Adrenal gland (tissue), 9 donors: ENCODE measurements at regions not wholly inside any gene's neighbourhood (a gene's known extent, or its start where the extent isn't known, plus 50 kb on each side); places are given as distances from the start of the nearest gene placed in this dataset.
"Not testable (repeated sequence)": the region's sequence is repeated elsewhere in the genome, so short reads cannot be mapped to it uniquely, and the experiment has no call there.

Experiments used
- DNase-seq, 7 donors: peaks; one replicate each; pipeline ENCODE4 v3.0.0-alpha.2; 2019 to 2020
- H3K27ac ChIP-seq, 5 donors: fragments of 200-600 bp; sonication (generic) in 4 of 5; 1 replicate in 3 of 5; 2 replicates in 2 of 5; pipeline versions ENCODE4 v1.5.1 to v1.8.0; 2016 to 2020; ENCODE audit warnings: mild to moderate bottlenecking in 1 of 5
- H3K27me3 ChIP-seq: fragments of 200-600 bp; 2 replicates; pipeline ENCODE4 v1.8.0; 2021
- H3K36me3 ChIP-seq, 2 donors: fragments of 200-600 bp; replicated peaks in 1 of 2; 1 replicate in 1 of 2; 2 replicates in 1 of 2; pipeline versions ENCODE4 v1.5.1 to v1.8.0; 2018 to 2022
- H3K4me1 ChIP-seq, 2 donors: fragments of 200-600 bp; replicated peaks in 1 of 2; 1 replicate in 1 of 2; 2 replicates in 1 of 2; pipeline versions ENCODE4 v1.5.1 to v1.8.0; 2018 to 2021
- H3K4me3 ChIP-seq, 4 donors: fragments of 200-600 bp; sonication (generic) in 3 of 4; one replicate each; pipeline ENCODE4 v1.5.1; 2016 to 2018
- H3K9me3 ChIP-seq, 3 donors: fragments of 200-600 bp; sonication (generic) in 1 of 3; replicated peaks in 1 of 3; 1 replicate in 2 of 3; 2 replicates in 1 of 3; pipeline versions ENCODE4 v1.5.1 to v1.8.0; 2016 to 2021
- CTCF ChIP-seq, 6 experiments: fragments of 450-650 bp in 4 of 6; fragments of 200-600 bp in 2 of 6; sonication (generic) in 1 of 6; IDR thresholded peaks; 1 replicate in 5 of 6; 2 replicates in 1 of 6; pipeline versions ENCODE4 v1.5.1 to v1.8.0; 2016 to 2021; ENCODE audit warnings: antibody characterized with exemption in 6 of 6, mild to moderate bottlenecking in 2 of 6, moderate library complexity in 1 of 6
- POLR2A ChIP-seq, 2 donors: fragments of 450-650 bp; IDR thresholded peaks; one replicate each; pipeline ENCODE4 v1.6.1; 2017; ENCODE audit warnings: antibody characterized with exemption in 2 of 2, mild to moderate bottlenecking in 2 of 2, moderate library complexity in 1 of 2
- WGBS, 4 donors: extraction: QIAGEN DNeasy Blood & Tissue Kit in 2 of 4; methylation state at CpG; one replicate each; pipeline versions ENCODE4 v1.1.5 to v1.1.7; 2013 to 2017; 5-methylcytosine and 5-hydroxymethylcytosine counted together
- intact Hi-C, 2 donors: fragments of 100-400 bp; cut with DNase I; formaldehyde crosslinking; loops; one replicate each; pipeline versions ENCODE4 v1.14.1 to v1.15.0; 2022 to 2023
- donor health status: healthy with polysubstance abuse.
- donor health status: Bipolar disorder and iron deficiency.
- donor health status: DM: yes; HTN: yes; CAD: no.
- donor health status: DM: no; HTN: no; CAD: no.
- donor health status: DM: no; HTN: no; CAD: no.

GRCh38 chr12:79993106-79993862 is 58.4 kb upstream of the PPP1R12A start:
- Histone ChIP-seq H3K27me3 (no peaks in the 10 kb centered on the region), H3K4me1 (no peaks in the 10 kb centered on the region), H3K4me3 (no peak overlapping the region), H3K27ac (no peak overlapping the region), H3K36me3 (no peaks in the 10 kb centered on the region), H3K9me3 (no peaks in the 10 kb centered on the region)
- TF ChIP-seq CTCF (IDR thresholded peaks at IDR 0.05) (no peak), POLR2A (IDR thresholded peaks at IDR 0.05) (no peak)
- WGBS, 4 donors, result 94 to 96% (median 95%) methylated on average over 12 to 43 of the region's 43 CpGs
- intact Hi-C loops, result no loop called here
- no peak for DNase-seq

GRCh38 chr12:79991586-79991985 is 56.7 kb upstream of the PPP1R12A start:
- no peak for DNase-seq
- H3K27me3 ChIP-seq, result no peaks in the 10 kb centered on the region
- intact Hi-C loops, result no loop called here
- H3K4me3 ChIP-seq, result no peak overlapping the region
- H3K27ac ChIP-seq, result no peak overlapping the region
- no peaks in the 10 kb centered on the region for H3K9me3 ChIP-seq
- 86 to 95% (median 89%) methylated on average over 2 to 3 of the region's 3 CpGs for WGBS, 4 donors
- TF ChIP-seq CTCF (IDR thresholded peaks at IDR 0.05) (no peak), POLR2A (IDR thresholded peaks at IDR 0.05) (no peak)
- H3K36me3 ChIP-seq, result no peaks in the 10 kb centered on the region
- no peaks in the 10 kb centered on the region for H3K4me1 ChIP-seq

GRCh38 chr12:79990509-79991338 is 55.8 kb upstream of the PPP1R12A start:
- H3K36me3 ChIP-seq, H3K9me3 ChIP-seq, H3K27me3 ChIP-seq, intact Hi-C loops, H3K4me3 ChIP-seq, DNase-seq, H3K27ac ChIP-seq, H3K4me1 ChIP-seq: not testable (repeated sequence)
- WGBS, 4 donors, result 82 to 86% (median 84%) methylated on average over 10 of the region's 10 CpGs

- no peaks in the 10 kb centered on the region for H3K36me3 ChIP-seq
- intact Hi-C loops, result no loop called here
- no peak overlapping the region for H3K4me3 ChIP-seq
- no peak overlapping the region for H3K27ac ChIP-seq
- TF ChIP-seq CTCF (IDR thresholded peaks at IDR 0.05) (no peak), POLR2A (IDR thresholded peaks at IDR 0.05) (no peak)
- no peaks in the 10 kb centered on the region for H3K9me3 ChIP-seq
- DNase-seq, result no peak
- no peaks in the 10 kb centered on the region for H3K27me3 ChIP-seq
- H3K4me1 ChIP-seq, result no peaks in the 10 kb centered on the region
Observed at GRCh38 chr12:79988368-79988767, 53.5 kb upstream of the PPP1R12A start.
